DMS114 treated with DMSO at 0.1 percent for 48 hours (cell line): ENCODE measurements at regions not wholly inside any gene's neighbourhood (a gene's known extent, or its start where the extent isn't known, plus 50 kb on each side); places are given as distances from the start of the nearest gene placed in this dataset.
A peak's percentile ranks its signal among the peaks of the same experiment; 100 is the strongest.

Source experiments
- DNase-seq: peaks from one replicate; lab custom pipeline; 2025; ENCODE audit not compliant: unreplicated experiment; lab: John Stamatoyannopoulos, UW

GRCh38 chr4:175514174-175514573 is 297.9 kb downstream of the GPM6A start:
- DNase-seq: no peak

- no peak for DNase-seq
These were observed 281.4 kb downstream of the GPM6A start for GRCh38 chr4:175530655-175531054.

GRCh38 chr4:175531405-175532091 is 280.5 kb downstream of the GPM6A start:
- DNase-seq: no peak

GRCh38 chr4:175536852-175537453 is 275.1 kb downstream of the GPM6A start:
- peak; percentile 46 for DNase-seq

- no peak for DNase-seq
These were observed 272.6 kb downstream of the GPM6A start for GRCh38 chr4:175539498-175539897.

GRCh38 chr4:175540151-175540550 is 271.9 kb downstream of the GPM6A start:
- no peak for DNase-seq

GRCh38 chr4:175540732-175541131 is 271.3 kb downstream of the GPM6A start:
- no peak for DNase-seq

- no peak for DNase-seq
These were observed 269.3 kb downstream of the GPM6A start for GRCh38 chr4:175542786-175543185.

- DNase-seq: no peak
These were observed 252.9 kb downstream of the GPM6A start for GRCh38 chr4:175559126-175559525.

- no peak for DNase-seq
These were observed 252.5 kb downstream of the GPM6A start for GRCh38 chr4:175559526-175559925.

- peak; percentile 39 for DNase-seq
These were observed 251.5 kb downstream of the GPM6A start for GRCh38 chr4:175560604-175561003.

GRCh38 chr4:175561696-175562095 is 250.4 kb downstream of the GPM6A start:
- DNase-seq: no peak

GRCh38 chr4:175562111-175562510 is 250.0 kb downstream of the GPM6A start:
- DNase-seq: no peak

- no peak for DNase-seq
These were observed 249.5 kb downstream of the GPM6A start for GRCh38 chr4:175562542-175562941.
